ENCODE measurements at regions not wholly inside any gene's neighbourhood (a gene's known extent, or its start where the extent isn't known, plus 50 kb on each side); places are given as distances from the start of the nearest gene placed in this dataset.

DNA sequence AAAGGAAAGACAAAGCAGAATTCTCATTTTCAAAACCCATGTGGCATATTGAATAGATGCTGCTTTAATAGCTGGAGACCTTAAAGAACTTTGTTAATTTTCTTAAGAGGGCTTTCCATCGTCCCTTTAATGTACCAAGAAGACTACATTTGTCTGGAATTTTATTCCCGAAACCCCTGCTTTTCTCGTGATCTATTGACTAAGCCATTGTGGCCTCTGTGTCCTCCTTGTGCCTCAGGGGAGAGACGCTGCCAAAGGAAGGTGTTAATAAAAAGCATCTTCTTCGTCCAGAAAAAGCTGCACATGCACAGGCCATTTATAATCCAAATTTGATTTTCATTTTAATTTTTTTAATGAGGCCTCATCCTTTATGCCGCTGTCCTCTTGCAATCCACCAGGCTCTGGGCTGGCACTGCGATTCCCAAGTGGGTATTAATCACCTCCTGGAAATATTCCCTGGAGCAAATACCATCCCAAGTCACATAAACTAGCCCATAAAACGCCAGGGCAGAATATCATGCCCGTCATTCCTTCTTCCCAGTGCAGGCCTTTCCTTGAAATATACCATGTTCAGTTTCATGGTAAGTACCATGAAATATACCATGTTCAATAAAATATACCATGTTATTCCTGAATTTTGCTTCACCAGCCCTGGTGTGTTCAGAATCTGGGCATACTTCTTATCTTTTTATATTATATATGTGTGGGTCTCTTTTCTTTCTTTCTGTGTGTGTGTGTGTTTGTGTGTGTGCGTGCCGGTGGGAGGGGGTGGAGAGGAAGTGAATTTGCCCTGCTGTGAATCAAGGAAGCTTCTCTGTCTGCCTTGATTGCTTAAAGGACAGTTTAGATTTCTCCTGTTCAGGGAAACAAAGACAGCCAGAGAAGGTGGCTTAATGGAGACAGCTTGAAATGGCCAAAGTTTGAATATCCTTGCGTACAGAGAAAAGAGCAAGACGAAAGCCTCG lies 147.6 kb downstream of the PHETA1 start:
- TF ChIP-seq, protein P1, sequence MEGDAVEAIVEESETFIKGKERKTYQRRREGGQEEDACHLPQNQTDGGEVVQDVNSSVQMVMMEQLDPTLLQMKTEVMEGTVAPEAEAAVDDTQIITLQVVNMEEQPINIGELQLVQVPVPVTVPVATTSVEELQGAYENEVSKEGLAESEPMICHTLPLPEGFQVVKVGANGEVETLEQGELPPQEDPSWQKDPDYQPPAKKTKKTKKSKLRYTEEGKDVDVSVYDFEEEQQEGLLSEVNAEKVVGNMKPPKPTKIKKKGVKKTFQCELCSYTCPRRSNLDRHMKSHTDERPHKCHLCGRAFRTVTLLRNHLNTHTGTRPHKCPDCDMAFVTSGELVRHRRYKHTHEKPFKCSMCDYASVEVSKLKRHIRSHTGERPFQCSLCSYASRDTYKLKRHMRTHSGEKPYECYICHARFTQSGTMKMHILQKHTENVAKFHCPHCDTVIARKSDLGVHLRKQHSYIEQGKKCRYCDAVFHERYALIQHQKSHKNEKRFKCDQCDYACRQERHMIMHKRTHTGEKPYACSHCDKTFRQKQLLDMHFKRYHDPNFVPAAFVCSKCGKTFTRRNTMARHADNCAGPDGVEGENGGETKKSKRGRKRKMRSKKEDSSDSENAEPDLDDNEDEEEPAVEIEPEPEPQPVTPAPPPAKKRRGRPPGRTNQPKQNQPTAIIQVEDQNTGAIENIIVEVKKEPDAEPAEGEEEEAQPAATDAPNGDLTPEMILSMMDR (IDR thresholded peaks at IDR 0.05; ENCODE audit: partially characterized antibody, unreplicated experiment): no peak
- Mint-ChIP-seq H3K27ac (ENCODE audit: unreplicated experiment) (no peak overlapping the region), H3K4me3 (ENCODE audit: unreplicated experiment) (no peak overlapping the region), H3K4me1 (ENCODE audit: low read depth, unreplicated experiment) (peaks cover 11% of the 10 kb centered on the region), H3K9me3 (ENCODE audit: unreplicated experiment) (no peaks in the 10 kb centered on the region), H3K36me3 (ENCODE audit: unreplicated experiment) (no peaks in the 10 kb centered on the region), H3K27me3 (ENCODE audit: unreplicated experiment) (peaks cover 3% of the 10 kb centered on the region)
- no peak for DNase-seq

DNA sequence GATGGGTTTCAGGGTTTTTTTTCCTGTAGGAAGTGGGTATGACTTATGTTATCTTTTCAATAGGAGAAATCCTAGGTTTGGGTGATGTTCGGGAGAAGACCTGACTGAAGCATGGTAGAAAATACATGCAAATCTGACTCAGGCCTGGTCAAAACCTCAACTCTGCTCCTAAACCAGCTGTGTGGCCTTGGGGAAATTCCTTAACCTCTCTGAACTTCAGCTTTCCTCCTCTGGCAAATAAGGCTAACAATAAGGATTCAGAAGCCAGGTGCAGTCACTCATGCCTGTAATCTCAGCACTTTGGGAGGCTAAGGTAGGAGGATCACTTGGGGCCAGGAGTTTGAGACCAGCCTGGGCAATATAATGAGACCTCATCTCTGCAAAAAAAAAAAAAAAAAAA lies 148.5 kb downstream of the PHETA1 start:
- H3K27me3 Mint-ChIP-seq (ENCODE audit: unreplicated experiment): peaks cover 3% of the 10 kb centered on the region
- no peak for DNase-seq
- no peak overlapping the region for H3K27ac Mint-ChIP-seq (ENCODE audit: unreplicated experiment)
- no peak overlapping the region for H3K4me3 Mint-ChIP-seq (ENCODE audit: unreplicated experiment)
- H3K9me3 Mint-ChIP-seq (ENCODE audit: unreplicated experiment): no peaks in the 10 kb centered on the region
- H3K4me1 Mint-ChIP-seq (ENCODE audit: low read depth, unreplicated experiment): peaks cover 9% of the 10 kb centered on the region
- no peaks in the 10 kb centered on the region for H3K36me3 Mint-ChIP-seq (ENCODE audit: unreplicated experiment)
- TF ChIP-seq, protein P1 (IDR thresholded peaks at IDR 0.05; ENCODE audit: partially characterized antibody, unreplicated experiment): no peak

DNA sequence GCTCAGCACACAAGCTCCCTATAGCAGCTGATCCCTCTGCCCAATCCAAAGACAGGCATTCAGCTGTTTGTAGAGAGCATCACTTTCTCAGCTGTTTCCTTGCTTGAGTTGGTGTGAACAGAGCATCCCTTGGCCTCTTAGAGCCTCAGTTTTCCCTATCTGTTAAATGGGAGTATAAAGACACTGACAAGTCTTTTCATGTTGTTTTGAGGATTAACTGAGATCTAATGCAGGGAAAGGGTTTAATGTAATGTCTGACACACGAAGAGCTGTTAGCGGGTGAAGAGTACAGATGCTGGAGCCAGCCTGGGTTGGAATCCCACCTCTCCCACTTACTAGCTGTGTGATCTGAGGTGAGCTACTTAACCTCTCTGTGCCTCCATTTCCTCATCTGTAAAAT lies 149.5 kb downstream of the PHETA1 start:
- Mint-ChIP-seq H3K4me1 (ENCODE audit: low read depth, unreplicated experiment) (peaks cover 12% of the 10 kb centered on the region), H3K36me3 (ENCODE audit: unreplicated experiment) (no peaks in the 10 kb centered on the region), H3K27me3 (ENCODE audit: unreplicated experiment) (peaks cover 3% of the 10 kb centered on the region), H3K9me3 (ENCODE audit: unreplicated experiment) (no peaks in the 10 kb centered on the region), H3K4me3 (ENCODE audit: unreplicated experiment) (no peak overlapping the region), H3K27ac (ENCODE audit: unreplicated experiment) (no peak overlapping the region)
- TF ChIP-seq, protein P1 (IDR thresholded peaks at IDR 0.05; ENCODE audit: partially characterized antibody, unreplicated experiment): no peak
- no peak for DNase-seq

DNA sequence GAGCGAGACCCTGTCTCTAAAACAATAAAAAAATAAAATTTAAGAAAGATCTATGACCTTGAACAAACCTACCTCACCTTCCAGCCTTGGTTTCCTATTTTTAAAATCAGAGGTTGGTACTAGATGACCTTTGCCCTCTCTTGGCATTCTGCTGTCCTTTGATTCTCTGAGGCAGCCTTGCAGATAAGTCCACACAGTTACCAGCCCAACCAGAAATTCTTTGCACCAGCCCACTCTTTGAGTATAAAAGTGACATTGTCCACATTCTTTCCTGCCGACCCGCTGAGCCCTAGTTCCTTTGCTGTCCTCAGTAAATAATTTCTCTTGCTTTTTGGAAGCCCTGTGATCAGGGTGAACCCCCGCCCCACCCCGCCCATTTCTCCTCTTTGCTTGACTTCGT lies 150.4 kb downstream of the PHETA1 start:
- H3K4me3 Mint-ChIP-seq (ENCODE audit: unreplicated experiment): no peak overlapping the region
- H3K4me1 Mint-ChIP-seq (ENCODE audit: low read depth, unreplicated experiment): peaks cover 15% of the 10 kb centered on the region
- H3K27me3 Mint-ChIP-seq (ENCODE audit: unreplicated experiment): peaks cover 1% of the 10 kb centered on the region
- TF ChIP-seq, protein P1 (IDR thresholded peaks at IDR 0.05; ENCODE audit: partially characterized antibody, unreplicated experiment): no peak
- no peaks in the 10 kb centered on the region for H3K36me3 Mint-ChIP-seq (ENCODE audit: unreplicated experiment)
- H3K27ac Mint-ChIP-seq (ENCODE audit: unreplicated experiment): no peak overlapping the region
- no peaks in the 10 kb centered on the region for H3K9me3 Mint-ChIP-seq (ENCODE audit: unreplicated experiment)
- DNase-seq: no peak

Measured in glutamatergic neuron (in vitro differentiated cells).